HG02623 (cell line): ENCODE measurements at regions not wholly inside any gene's neighbourhood (a gene's known extent, or its start where the extent isn't known, plus 50 kb on each side); places are given as distances from the start of the nearest gene placed in this dataset.
"Not testable (repeated sequence)": the region's sequence is repeated elsewhere in the genome, so short reads cannot be mapped to it uniquely, and the experiment has no call there.

ENCODE experiments used
- ATAC-seq: cut with Tn5 transposase; IDR thresholded peaks from one replicate; pipeline ENCODE4 v1.9.1; 2021; ENCODE audit warnings: moderate library complexity; ENCODE audit not compliant: unreplicated experiment

DNA sequence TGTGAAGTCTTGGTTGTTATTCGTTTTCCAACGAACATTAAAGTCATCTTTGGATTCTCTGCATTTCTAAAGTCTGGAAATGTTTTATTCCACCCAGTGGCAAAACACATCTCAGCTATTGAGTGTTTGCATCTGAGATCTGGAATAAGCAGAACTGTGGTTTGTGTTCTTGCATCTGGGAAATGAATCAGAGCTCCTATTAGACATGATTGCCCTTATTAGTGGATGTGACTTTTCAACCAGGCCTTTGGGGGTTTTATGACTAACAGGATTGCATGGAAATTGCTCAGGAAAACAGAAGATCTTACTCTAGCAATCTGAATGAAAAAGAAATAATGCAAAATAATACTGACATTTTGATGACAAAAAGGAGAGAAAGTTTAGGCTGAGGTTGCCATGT, 488.8 kb downstream of the IRS2 start:
- no peak for ATAC-seq

DNA sequence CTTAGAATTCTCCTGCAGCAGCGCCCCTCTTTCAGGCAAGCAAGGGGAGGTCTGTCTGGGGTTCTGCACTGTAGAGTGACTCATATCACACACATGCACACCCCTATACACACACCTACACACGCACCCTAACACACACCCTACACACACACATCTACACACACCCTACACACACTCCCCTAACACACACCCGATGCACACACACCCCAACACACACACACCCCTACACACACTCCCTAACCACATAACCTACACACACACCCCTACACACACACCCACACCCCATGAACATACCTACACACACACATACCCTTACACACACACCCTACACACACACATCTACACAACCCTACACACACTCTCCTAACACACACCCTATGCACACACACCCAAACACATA, 493.2 kb downstream of the IRS2 start:
- ATAC-seq = no peak

DNA sequence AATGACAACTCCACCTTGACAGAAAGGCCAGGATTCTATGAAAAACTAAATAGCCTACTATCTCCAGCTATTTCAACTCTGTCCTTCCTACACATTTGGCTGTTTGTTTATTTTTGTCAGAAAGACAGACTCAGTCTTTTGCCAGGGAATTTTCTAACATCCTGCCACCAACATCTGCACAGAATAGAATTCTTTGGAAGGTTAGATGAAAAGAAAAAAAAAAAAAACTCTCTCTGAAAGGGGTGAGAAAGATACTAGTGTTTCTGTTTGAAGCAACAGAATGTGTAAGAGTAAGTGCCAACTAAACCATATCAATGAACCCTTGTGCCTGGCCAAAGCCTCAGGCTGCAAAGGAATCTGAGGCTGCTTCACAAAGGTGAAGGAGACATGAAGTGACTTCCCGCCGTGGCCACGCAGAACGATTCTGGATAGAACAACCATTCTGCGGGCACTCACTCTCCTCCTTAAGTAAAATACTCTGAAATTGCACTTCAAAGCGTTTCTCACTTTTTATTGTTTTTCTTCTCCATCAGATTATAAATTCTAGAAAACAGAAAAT, 498.2 kb downstream of the IRS2 start:
- ATAC-seq = no peak

DNA sequence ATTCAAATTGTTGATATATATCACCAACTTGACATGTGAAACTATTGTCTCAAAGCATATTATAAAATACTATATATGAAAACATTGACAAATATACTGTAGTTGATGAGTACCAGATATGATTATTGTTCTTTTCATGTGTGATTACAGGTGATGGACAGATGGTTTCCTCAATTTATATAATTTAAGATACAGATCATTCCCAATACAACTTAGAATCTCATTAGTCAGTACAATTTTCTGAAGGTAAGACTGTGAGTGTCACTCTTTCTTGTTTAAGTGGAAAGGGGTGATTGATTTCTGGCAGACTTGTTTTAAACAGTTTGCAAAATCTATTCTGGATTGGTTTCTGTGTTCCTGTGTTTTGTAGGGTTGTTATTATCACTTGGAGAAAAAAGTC, 498.8 kb downstream of the IRS2 start:
- no peak for ATAC-seq

DNA sequence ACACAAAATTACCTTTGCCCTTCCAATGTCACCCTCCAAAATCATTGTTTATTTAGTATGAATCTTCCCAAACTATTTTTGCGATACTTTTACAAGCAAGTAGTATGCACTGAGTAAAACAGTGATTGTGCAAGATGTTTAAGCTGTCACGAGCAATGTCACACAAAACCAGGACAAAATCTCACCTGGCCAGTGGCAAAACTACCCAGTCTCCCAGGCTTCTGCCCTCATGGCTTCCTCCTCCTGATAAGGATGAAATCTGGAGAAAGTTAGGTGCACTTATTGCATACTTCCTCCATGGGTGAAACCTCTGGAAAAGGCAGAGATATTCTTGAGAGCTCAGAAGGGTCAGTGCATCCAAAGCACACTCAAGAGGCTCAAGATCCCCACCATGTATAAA, 500.8 kb downstream of the IRS2 start:
- ATAC-seq = no peak

DNA sequence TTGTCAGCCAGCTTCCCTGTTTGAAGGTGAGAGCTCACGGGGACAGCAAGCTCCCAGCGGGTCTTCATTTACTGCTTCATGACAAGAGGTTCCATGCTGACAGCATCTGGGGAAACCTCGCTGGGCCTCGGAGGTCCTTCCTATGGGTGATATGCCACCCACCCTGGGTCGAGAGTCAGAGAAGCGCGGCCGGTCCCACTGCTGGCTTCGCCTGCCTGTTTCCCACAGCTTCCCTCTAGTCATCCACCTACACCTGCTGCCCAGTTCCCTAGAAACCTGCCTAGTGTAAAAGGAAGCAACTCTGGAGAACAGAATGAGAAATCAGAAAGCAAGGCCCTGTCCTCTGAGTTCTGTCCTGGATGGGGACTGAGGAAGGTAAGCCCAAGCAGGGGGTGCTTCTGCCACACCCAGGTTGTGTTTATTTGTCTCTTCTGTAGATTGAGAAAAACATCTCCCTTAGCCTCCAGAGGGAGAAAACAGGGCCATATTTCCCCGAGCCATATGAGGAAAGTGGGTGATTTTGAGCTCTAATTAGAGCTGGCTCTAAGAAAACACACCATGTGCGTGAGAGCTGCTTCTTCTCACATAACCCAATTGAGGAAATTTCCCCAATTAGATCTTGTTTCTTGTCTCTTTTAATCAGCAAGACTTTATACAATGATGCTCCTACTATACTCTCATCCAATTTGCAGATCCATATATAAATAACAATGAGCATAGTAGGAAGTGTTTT, 504.3 kb downstream of the IRS2 start:
- ATAC-seq = no peak

DNA sequence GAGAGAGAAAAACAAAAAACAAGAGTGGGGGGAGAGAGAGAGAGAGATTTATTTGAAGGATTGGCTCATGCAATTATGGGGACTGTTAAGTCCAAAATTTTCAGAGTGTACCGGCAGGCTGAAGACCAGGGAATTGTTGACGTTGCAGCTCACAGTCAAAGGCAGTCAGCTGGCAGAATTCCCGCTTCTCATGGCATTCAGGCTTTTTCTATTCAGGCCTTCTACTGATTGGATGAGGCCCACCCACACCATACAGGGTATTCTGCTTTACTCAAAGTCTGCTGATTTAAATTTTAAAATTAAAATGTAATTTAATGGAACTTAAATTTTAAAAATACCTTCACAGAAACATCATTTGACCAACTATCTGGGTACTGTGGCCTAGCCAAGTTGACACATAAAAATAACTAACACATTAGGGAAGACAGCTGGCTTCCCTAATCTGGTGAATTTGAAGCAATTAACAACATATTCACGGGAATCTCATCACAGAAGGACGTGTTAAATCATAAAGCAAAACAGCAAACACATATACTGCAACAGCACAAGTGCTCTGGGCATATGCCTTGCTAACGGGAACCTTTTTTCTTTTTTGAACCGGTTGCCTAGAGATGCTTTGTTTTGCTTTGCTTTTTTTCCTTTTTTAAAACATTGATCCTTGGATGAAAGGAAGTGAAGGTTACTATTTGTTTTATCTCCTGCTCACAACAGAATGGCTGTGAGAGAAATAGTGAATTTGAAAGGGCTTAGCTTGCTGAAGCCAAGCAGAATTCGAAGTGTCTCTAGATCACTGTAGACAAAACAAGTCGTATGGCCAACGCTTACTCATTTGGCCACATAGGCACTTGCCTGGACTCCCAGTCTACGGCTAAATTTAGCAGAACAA, 505.1 kb downstream of the IRS2 start:
- no peak for ATAC-seq

DNA sequence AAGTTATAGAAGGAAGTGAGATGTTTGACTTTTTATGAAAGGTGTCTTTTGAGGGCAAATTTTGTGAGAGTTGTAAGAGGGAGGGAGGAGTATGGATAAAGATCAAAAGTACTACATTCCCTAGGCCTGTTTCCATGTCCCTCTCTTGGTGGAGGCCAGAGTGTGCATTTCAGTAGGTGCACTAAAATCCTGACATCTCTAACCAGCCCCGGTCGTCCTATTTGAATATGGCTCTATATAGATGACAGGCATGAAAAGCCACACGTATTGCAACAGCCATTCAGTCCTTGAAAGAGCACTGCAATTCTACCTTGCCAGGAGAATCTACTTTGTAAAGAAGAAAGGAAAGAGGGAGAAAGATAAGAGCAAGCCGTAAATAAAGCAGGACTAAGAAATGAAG, 510.1 kb downstream of the IRS2 start:
- no peak for ATAC-seq

DNA sequence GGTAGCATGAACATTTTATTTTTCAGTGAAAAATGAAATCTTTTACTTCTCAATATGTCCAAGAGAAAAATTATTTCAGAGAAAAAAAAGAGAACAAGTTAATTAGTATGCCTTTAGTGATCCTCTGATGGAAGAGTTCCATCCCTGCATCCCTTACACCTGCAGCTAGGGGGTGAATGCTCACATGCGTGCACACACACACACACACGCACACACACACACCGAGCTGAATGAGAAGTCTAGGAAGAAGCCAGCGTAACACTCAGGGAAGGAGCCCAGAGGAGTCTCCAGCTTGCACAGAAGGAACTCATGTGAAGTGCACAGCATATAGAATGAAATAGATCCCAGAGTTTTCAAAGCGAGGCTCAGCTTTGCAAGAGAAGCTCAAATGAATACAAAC, 510.5 kb downstream of the IRS2 start:
- no peak for ATAC-seq

DNA sequence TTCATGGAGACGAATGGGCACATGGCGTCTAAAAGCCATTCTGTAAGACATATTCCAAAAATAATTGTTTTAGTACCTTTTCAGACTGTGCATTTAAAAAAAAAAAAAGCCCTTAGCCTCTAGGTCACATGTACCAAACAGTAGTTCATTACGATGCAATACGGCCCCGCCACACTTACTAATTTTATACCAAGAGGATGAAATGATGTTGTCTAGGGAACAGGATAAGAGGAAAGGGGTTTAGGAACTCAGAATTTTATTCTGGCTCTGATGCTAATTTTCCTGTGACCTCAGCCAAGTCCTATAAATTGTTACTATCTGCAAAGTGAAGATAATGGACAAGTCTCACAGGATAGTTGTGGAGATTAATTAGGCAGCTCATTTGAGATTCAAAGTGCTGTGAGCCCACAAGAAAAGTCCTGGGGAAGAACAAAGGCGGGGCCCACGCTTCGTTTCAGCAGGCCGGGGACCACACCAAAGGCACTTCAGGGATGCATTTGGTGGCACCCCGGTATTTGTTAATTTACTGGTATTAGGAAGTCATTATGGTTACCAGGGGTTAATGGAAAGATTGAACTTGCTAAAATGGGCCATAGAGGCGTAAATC, 511.1 kb downstream of the IRS2 start:
- ATAC-seq = no peak

DNA sequence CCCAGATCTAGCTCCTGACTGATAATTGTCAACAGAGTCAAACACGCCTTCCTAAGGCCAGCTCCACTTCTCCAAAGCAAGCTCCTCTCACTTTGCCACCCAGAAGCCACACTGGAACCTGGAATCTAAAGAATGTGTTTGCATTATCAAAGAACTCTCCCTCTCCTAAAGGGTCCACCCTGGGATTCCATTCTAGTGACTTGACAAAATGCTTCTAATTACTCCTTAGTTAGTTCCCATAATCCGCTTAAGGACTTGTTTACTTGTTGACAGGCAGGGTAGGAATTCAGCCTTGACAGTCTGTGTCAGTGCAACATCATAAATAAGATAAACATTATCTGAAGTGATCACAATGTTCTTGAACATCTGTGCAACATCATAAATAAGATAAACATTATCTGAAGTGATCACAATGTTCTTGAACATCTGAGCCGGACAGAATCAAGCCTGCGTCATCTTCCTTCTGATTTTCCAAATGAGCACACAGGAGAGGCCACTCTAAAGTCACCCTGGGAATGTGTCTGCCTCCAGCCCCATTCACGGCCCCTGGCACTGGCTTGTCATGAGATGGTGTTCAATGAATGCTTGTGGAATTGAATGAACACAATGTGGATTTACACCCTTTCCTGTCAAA, 512.1 kb downstream of the IRS2 start:
- ATAC-seq = no peak

DNA sequence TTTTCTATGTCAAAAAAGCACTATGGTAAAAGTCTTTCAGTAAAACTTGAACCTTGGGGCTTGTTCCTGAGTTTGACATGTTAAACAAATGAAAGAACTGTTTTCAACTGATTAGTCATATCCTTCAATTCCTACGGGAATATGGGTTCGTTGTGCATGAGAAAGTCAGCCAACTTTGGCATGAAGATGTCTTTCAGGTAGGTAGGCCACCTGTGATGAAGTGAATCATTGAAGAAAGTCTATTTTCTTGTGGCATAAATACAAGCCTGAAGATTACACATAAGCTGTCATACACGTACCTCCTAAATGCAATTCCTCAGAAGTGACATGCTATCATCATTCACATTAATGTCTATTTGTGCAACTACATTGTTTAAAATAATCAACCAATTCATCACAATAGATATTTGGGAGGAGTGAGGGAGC, 513.0 kb downstream of the IRS2 start:
- ATAC-seq = no peak

DNA sequence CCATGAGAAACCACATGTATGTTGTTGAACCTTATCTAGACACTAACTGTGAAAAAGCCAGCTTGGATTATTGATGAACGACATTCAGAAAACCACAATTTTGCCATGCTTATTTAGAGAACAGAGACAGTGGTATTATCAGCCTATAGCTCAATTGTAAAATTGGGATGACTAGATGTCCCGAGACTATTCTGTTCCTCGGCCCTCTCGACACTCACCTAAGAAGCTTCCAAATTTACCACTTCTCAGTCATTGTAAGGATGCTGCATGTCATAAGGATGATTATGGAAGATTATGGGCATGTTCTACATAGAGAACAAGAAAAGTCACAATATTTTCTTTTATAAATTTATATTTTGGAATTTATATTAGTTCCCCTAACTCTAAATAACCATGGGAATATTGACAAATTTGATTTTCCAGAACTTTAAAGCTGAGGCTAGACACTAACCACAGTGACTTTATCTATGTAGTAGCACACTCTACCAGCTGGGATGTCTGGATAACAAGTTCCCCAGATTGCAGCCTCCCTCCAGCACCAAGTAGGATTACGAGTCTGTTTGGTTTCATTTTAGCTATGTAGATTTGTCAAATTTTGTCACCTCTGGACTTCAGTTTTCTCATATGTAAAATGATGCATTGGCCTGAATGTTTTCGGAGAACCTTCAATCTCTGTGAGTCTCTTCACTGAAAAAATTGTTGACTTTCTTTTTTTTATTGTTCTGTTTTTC, 513.6 kb downstream of the IRS2 start:
- ATAC-seq = no peak

DNA sequence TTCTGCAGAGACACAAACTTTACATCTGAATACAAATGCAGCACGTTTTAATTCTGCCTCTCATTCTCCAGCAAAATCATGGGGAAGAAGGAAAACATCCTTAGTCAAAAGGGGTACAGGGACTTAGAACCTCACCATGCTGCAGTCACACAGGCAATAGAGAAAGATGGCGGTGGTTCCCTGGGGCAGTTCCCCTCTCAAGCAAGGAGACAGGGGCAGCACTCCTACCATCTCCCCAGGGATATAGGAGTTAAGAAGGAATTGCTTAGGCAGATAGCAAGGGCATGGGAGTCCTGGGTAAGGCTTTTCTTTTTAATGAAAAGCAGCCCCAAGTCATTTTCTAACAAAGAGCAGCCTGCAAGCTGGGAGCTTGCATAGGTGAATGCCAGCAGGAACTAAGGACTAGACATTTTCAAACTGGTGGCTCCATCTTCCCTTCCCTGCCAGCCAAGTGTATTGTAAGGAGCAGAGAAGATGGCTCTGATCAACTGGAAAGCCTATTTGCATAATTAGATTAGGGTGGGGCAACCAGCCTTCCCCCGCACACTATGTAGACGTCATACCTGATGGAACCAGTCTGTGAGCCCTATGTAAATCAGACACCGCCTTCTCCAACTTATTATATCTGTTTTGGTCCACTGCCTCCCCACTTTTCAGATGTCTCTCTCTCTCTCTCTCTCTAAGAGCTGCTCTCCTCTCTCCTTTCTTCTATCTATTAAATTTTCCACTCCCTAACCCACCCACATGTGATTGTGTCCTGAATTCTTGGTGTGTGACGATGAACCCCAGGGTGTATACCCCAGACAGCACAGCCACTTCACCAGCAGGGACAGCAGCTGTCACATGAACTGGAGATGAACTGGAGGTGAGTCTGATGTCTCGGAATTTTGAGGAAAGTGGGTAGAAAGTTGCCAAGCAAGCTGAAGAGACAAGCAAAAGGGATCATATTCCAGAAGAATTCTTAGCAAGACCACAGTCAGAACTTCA, 514.5 kb downstream of the IRS2 start:
- ATAC-seq = no peak

DNA sequence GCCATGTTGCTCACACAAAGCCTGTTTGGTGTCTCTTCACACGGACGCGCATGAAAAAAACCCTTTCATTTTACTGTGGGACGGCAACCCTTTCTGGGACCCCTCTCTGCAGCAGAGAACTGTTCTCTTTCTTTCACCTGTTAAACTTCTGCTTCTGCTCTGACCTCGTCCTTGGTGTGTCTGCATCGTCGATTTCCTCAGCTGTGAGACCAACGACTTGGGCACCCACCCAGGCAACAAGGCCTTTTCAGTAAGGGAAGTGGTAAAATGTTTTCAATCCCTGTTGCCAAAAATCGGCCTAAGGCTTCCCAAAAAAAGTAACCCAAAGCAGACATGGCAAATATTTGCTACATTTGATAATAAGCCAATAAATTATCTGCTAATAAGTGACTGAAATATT, 515.3 kb downstream of the IRS2 start:
- ATAC-seq = no peak

DNA sequence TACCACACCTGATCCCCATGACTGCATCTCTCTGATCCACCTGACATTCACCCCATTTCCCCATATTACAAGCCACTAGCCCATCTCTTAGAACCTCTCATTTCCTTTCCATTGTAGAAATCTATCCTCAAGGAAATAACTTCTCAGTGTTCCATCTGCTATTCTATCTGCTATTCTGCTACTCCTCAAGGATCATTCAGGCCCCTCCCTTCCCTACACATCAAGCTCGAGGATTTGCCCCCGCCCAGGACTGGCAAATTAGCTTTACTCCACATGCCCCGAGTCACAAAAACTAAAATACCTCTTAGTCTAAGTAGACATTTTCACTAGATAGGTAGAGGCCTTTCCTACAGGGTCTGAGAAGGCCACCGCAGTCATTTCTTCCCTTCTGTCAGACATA, 517.0 kb downstream of the IRS2 start:
- ATAC-seq = not testable (repeated sequence)

DNA sequence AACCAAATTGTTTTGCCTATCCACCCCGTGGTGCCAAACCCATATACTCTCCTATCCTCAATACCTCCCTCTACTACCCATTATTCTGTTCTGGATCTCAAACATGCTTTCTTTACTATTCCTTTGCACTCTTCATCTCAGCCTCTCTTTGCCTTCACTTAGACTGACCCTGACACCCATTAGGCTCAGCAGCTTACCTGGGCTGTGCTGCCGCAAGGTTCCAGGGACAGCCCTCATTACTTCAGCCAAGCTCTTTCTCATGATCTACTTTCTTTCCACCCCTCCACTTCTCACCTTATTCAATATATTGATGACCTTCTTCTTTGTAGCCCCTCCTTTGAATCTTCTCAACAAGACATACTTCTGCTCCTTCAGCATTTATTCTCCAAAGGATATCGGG, 517.9 kb downstream of the IRS2 start:
- ATAC-seq = not testable (repeated sequence)

DNA sequence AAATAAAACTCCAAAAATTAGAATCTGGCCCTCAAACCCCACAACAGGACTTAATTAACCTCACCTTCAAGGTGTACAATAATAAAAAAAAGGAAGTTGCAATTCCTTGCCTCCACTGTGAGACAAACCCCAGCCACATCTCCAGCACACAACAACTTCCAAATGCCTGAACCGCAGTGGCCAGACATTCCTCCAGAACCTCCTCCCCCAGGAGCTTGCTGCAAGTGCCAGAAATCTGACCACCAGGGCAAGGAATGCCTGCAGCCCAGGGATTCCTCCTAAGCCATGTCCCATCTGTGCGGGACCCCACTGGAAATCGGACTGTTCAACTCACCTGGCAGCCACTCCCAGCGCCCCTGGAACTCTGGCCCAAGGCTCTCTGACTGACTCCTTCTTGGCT, 519.0 kb downstream of the IRS2 start:
- not testable (repeated sequence) for ATAC-seq

DNA sequence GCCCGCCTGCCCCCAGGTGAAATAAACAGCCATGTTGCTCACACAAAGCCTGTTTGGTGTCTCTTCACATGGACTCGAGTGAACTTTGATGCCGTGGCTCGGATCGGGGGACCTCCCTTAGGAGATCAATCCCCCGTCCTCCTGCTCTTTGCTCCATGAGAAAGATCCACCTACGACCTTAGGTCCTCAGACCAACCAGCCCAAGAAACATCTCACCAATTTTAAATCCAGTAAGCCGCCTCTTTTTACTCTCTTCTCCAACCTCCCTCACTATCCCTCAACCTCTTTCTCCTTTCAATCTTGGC, 521.0 kb downstream of the IRS2 start:
- ATAC-seq = not testable (repeated sequence)
